ENCODE measurements at regions not wholly inside any gene's neighbourhood (a gene's known extent, or its start where the extent isn't known, plus 50 kb on each side); places are given as distances from the start of the nearest gene placed in this dataset.

DNA sequence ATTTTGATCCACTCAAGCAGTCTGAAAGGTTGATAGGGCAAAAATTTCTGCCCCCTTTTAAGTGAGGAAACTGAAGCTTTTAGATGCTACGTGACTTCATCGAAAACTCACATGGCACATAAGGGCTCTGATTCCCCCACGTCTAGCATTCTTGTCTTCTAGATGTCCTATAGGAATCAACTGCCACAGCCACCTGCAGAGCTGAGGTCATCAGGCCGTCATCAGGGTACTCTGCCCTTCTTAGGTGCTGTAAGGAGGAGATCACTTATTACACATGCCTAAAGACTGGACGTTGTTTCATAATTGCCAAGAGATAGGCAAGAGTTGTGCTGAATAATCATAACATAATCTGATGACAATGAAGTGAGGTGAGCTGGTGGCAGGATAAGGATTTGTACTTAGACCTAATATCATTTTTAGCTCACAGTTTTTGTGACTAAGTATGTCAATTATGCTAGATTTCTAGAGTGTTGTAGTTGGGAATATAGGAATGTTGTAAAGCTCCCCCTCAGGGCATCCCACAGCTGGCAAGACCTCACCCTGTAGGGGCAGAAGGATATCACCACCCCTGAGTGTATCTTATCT, 349.4 kb downstream of the METTL15 start:
- H3K4me1 Mint-ChIP-seq (ENCODE audit: low read depth, unreplicated experiment): no peaks in the 10 kb centered on the region
- DNase-seq: no peak
- H3K27ac Mint-ChIP-seq (ENCODE audit: unreplicated experiment): no peak overlapping the region
- no peaks in the 10 kb centered on the region for H3K36me3 Mint-ChIP-seq (ENCODE audit: unreplicated experiment)
- no peak overlapping the region for H3K4me3 Mint-ChIP-seq (ENCODE audit: unreplicated experiment)
- H3K9me3 Mint-ChIP-seq (ENCODE audit: unreplicated experiment): no peaks in the 10 kb centered on the region
- no peaks in the 10 kb centered on the region for H3K27me3 Mint-ChIP-seq (ENCODE audit: unreplicated experiment)
- TF ChIP-seq, protein P1, sequence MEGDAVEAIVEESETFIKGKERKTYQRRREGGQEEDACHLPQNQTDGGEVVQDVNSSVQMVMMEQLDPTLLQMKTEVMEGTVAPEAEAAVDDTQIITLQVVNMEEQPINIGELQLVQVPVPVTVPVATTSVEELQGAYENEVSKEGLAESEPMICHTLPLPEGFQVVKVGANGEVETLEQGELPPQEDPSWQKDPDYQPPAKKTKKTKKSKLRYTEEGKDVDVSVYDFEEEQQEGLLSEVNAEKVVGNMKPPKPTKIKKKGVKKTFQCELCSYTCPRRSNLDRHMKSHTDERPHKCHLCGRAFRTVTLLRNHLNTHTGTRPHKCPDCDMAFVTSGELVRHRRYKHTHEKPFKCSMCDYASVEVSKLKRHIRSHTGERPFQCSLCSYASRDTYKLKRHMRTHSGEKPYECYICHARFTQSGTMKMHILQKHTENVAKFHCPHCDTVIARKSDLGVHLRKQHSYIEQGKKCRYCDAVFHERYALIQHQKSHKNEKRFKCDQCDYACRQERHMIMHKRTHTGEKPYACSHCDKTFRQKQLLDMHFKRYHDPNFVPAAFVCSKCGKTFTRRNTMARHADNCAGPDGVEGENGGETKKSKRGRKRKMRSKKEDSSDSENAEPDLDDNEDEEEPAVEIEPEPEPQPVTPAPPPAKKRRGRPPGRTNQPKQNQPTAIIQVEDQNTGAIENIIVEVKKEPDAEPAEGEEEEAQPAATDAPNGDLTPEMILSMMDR (IDR thresholded peaks at IDR 0.05; ENCODE audit: partially characterized antibody, unreplicated experiment): no peak

DNA sequence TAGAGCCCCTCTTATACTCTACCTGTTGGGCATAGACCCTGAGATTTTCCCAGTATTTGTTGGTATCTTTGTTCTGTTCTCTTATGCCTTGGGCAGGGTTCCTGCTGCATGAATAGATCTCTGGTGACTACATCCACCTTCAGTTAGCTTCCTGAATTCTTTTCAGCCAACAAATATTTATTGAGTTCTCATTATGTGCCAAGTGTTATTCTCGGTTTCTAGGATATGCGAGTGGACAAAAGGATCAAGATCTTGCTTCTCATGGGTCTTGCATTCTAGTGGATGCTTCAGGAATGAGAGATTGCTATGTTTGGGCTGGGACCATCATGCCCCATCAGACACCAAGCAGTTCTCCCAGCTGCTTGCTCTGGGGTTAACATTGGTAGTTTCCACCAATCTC, 340.0 kb downstream of the METTL15 start:
- TF ChIP-seq, protein P1 (IDR thresholded peaks at IDR 0.05; ENCODE audit: partially characterized antibody, unreplicated experiment): no peak
- no peak for DNase-seq
- H3K27me3 Mint-ChIP-seq (ENCODE audit: unreplicated experiment): no peaks in the 10 kb centered on the region
- H3K9me3 Mint-ChIP-seq (ENCODE audit: unreplicated experiment): peaks cover 2% of the 10 kb centered on the region
- H3K4me3 Mint-ChIP-seq (ENCODE audit: unreplicated experiment): no peak overlapping the region
- no peak overlapping the region for H3K27ac Mint-ChIP-seq (ENCODE audit: unreplicated experiment)
- H3K4me1 Mint-ChIP-seq (ENCODE audit: low read depth, unreplicated experiment): no peaks in the 10 kb centered on the region
- H3K36me3 Mint-ChIP-seq (ENCODE audit: unreplicated experiment): no peaks in the 10 kb centered on the region

DNA sequence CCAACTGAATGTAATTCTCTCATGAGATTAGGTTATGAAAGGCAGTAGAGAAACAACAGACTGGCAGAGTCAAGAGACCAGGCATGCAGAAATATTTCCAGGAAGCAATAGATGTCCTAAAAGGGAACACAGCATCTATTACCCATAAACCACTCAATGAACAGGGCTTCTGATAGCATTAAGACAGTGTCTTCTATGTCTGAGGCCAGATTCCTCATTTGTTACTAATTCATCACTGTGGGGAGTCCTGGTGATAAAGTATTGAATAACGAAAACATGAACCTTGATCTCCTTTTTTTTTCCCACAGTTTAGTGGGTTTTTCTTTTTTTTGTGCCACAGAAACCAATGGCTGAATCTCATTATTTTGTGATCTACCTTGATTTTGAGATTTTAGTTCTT, 339.0 kb downstream of the METTL15 start:
- H3K27ac Mint-ChIP-seq (ENCODE audit: unreplicated experiment): no peak overlapping the region
- no peak overlapping the region for H3K4me3 Mint-ChIP-seq (ENCODE audit: unreplicated experiment)
- no peaks in the 10 kb centered on the region for H3K27me3 Mint-ChIP-seq (ENCODE audit: unreplicated experiment)
- H3K4me1 Mint-ChIP-seq (ENCODE audit: low read depth, unreplicated experiment): no peaks in the 10 kb centered on the region
- no peak for DNase-seq
- TF ChIP-seq, protein P1 (IDR thresholded peaks at IDR 0.05; ENCODE audit: partially characterized antibody, unreplicated experiment): no peak
- H3K36me3 Mint-ChIP-seq (ENCODE audit: unreplicated experiment): no peaks in the 10 kb centered on the region
- peaks cover 2% of the 10 kb centered on the region for H3K9me3 Mint-ChIP-seq (ENCODE audit: unreplicated experiment)

DNA sequence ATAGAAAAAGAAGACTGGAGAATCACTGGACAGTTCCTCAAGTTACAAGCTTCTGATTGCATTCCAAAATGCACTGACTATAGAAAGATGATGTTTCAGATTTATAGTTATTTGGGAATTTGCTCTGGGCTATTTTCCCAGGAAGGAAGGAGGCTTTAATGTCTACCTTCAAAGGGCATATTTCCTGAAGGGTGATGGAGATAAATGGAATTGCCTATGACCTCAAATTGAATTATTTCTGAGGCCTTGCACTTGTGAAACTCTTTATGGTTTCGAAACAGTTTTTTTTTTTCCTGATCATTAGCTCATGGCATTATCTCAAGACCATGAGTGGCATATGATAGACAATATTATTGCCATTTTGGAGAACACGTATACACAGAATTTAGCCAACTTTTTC, 333.9 kb downstream of the METTL15 start:
- no peak for DNase-seq

DNA sequence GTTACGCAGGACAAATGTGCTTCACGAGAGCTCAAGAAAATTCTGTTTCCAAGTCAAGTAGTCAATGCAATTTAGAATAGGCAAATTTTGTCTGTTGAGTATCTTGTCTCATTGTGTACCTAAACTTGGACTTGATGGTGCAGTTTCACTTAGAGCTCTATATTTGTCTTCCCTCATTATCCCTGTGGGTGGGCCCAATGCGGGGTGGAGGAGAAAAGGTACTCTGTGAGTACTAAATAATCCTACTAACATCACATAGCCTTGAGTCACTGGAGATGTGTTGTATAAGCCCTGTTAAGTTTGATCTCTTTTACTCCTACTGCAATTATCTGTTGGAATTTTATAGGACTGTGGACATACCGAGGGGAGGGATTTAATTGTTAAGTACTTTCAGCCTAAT, 331.2 kb downstream of the METTL15 start:
- TF ChIP-seq, protein P1 (IDR thresholded peaks at IDR 0.05; ENCODE audit: partially characterized antibody, unreplicated experiment): no peak
- Mint-ChIP-seq H3K27ac (ENCODE audit: unreplicated experiment) (no peak overlapping the region), H3K4me1 (ENCODE audit: low read depth, unreplicated experiment) (no peaks in the 10 kb centered on the region), H3K36me3 (ENCODE audit: unreplicated experiment) (no peaks in the 10 kb centered on the region), H3K27me3 (ENCODE audit: unreplicated experiment) (peaks cover 2% of the 10 kb centered on the region), H3K4me3 (ENCODE audit: unreplicated experiment) (no peak overlapping the region), H3K9me3 (ENCODE audit: unreplicated experiment) (no peaks in the 10 kb centered on the region)
- no peak for DNase-seq

More for the DNA sequence above, 333.9 kb downstream of the METTL15 start:
- Mint-ChIP-seq H3K27me3 (ENCODE audit: unreplicated experiment) (peaks cover 2% of the 10 kb centered on the region), H3K4me1 (ENCODE audit: low read depth, unreplicated experiment) (no peaks in the 10 kb centered on the region), H3K36me3 (ENCODE audit: unreplicated experiment) (no peaks in the 10 kb centered on the region), H3K27ac (ENCODE audit: unreplicated experiment) (no peak overlapping the region), H3K9me3 (ENCODE audit: unreplicated experiment) (no peaks in the 10 kb centered on the region), H3K4me3 (ENCODE audit: unreplicated experiment) (no peak overlapping the region)
- TF ChIP-seq, protein P1 (IDR thresholded peaks at IDR 0.05; ENCODE audit: partially characterized antibody, unreplicated experiment): no peak

All from glutamatergic neuron (in vitro differentiated cells).